B cell (primary cell): ENCODE measurements at regions not wholly inside any gene's neighbourhood (a gene's known extent, or its start where the extent isn't known, plus 50 kb on each side); places are given as distances from the start of the nearest gene placed in this dataset.

Experiments used
- ATAC-seq: fragments of 200-7000 bp; cut with Tn5 transposase; one replicate; pipeline ENCODE4 v1.10.0; 2021; ENCODE audit warnings: low read depth, mild to moderate bottlenecking, moderate number of reproducible peaks, moderate library complexity
- CTCF ChIA-PET: fragments of 350-600 bp; sonication (Branson Sonifier 250); formaldehyde crosslinking; loops from one replicate; lab custom pipeline; 2021; ENCODE audit warnings: antibody characterized with exemption, inconsistent platforms; lab: Charles Lee
- POLR2A ChIA-PET: fragments of 350-600 bp; sonication (Branson Sonifier 250); formaldehyde crosslinking; loops from one replicate; lab custom pipeline; 2021; ENCODE audit warnings: antibody characterized with exemption; lab: Charles Lee
- DNase-seq: peaks from one replicate; pipeline ENCODE4 v3.0.0; 2013
- H2AFZ ChIP-seq: 2 replicates; pipeline ENCODE4 v1.6.1; 2012; ENCODE audit warnings: mild to moderate bottlenecking, low read depth, low read length; ENCODE audit not compliant: insufficient read depth, poor library complexity, severe bottlenecking
- H3K27ac ChIP-seq, 2 donors: 1 replicate in 1 of 2; 2 replicates in 1 of 2; pipeline ENCODE4 v1.5.1; 2012 to 2013; ENCODE audit warnings: low read length in 2 of 2, mild to moderate bottlenecking in 2 of 2, moderate library complexity in 1 of 2
- H3K27me3 ChIP-seq, 4 experiments: fragments of 200-600 bp in 1 of 4; sonication (generic) in 1 of 4; replicated peaks in 1 of 4; 1 replicate in 2 of 4; 2 replicates in 2 of 4; pipeline versions ENCODE4 v1.6.1 to v1.7.0; 2013 to 2016; ENCODE audit warnings: low read length in 3 of 4, mild to moderate bottlenecking in 2 of 4, mixed read lengths in 1 of 4, moderate library complexity in 1 of 4; ENCODE audit not compliant: insufficient read depth in 4 of 4, control insufficient read depth in 3 of 4; ENCODE audit errors: control extremely low read depth in 1 of 4
- H3K36me3 ChIP-seq, 2 experiments: replicated peaks in 1 of 2; 1 replicate in 1 of 2; 2 replicates in 1 of 2; pipeline versions ENCODE4 v1.6.1 to v1.7.1; 2013; ENCODE audit warnings: low read length in 1 of 2; ENCODE audit not compliant: insufficient read depth in 2 of 2, control insufficient read depth in 1 of 2; ENCODE audit errors: control extremely low read depth in 1 of 2, extremely low read depth in 1 of 2
- H3K4me1 ChIP-seq, 2 donors: fragments of 200-600 bp in 1 of 2; sonication (generic) in 1 of 2; 1 replicate in 1 of 2; 2 replicates in 1 of 2; pipeline versions ENCODE4 v1.5.1 to v1.6.1; 2013 to 2017; ENCODE audit warnings: low read length in 2 of 2; ENCODE audit not compliant: control insufficient read depth in 2 of 2, insufficient read depth in 2 of 2
- H3K4me2 ChIP-seq: replicated peaks from 2 replicates; pipeline ENCODE3; 2012; ENCODE audit warnings: mild to moderate bottlenecking, low read depth, low read length; ENCODE audit not compliant: poor library complexity, severe bottlenecking
- H3K4me3 ChIP-seq, 5 experiments: fragments of 200-600 bp in 1 of 5; sonication (generic) in 1 of 5; 1 replicate in 3 of 5; 2 replicates in 2 of 5; pipeline versions ENCODE4 v1.5.1 to v1.7.0; 2011 to 2016; ENCODE audit warnings: low read length in 4 of 5, mild to moderate bottlenecking in 4 of 5, low read depth in 2 of 5, control low read depth in 1 of 5, moderate library complexity in 1 of 5; ENCODE audit not compliant: insufficient read depth in 1 of 5; ENCODE audit errors: control extremely low read depth in 1 of 5, extremely low read depth in 1 of 5
- H3K79me2 ChIP-seq: fragments of 200-600 bp; sonication (generic); one replicate; pipeline ENCODE4 v1.6.0; 2016; ENCODE audit warnings: low read length; ENCODE audit not compliant: control insufficient read depth, insufficient read depth
- H3K9ac ChIP-seq: fragments of 200-600 bp; sonication (generic); 2 replicates; pipeline ENCODE4 v1.6.1; 2017; ENCODE audit warnings: mild to moderate bottlenecking, low read length, moderate library complexity
- H3K9me3 ChIP-seq, 3 donors: one replicate each; pipeline versions ENCODE4 v1.6.1 to v1.7.1; 2013; ENCODE audit warnings: low read length in 2 of 3; ENCODE audit not compliant: control insufficient read depth in 2 of 3, insufficient read depth in 1 of 3; ENCODE audit errors: control extremely low read depth in 1 of 3
- H4K20me1 ChIP-seq: 2 replicates; pipeline ENCODE4 v1.6.0; 2012; ENCODE audit warnings: mild to moderate bottlenecking, low read length; ENCODE audit not compliant: insufficient read depth, control insufficient read depth, poor library complexity, severe bottlenecking
- H3K27ac Mint-ChIP-seq: one replicate; pipeline ENCODE4 v1.8.0; 2021; ENCODE audit warnings: mixed read lengths
- H3K27me3 Mint-ChIP-seq: one replicate; pipeline ENCODE4 v1.8.0; 2021; ENCODE audit warnings: mixed read lengths
- H3K4me1 Mint-ChIP-seq: one replicate; pipeline ENCODE4 v1.8.0; 2021; ENCODE audit warnings: mixed read lengths
- H3K4me3 Mint-ChIP-seq: one replicate; pipeline ENCODE4 v1.8.0; 2021; ENCODE audit warnings: mixed read lengths
- H3K9me3 Mint-ChIP-seq: one replicate; pipeline ENCODE4 v1.8.0; 2022; ENCODE audit warnings: mixed read lengths; ENCODE audit not compliant: insufficient read depth
- EZH2 ChIP-seq: IDR thresholded peaks from 2 replicates; pipeline ENCODE4 v1.6.1; 2012; ENCODE audit warnings: borderline replicate concordance, low read depth, mild to moderate bottlenecking, moderate library complexity, low read length; ENCODE audit not compliant: insufficient read depth, poor library complexity, severe bottlenecking
- WGBS: methylation state at CpG from one replicate; pipeline ENCODE4 v1.1.5; 2013; ENCODE audit warnings: missing lambda C conversion rate; ENCODE audit not compliant: insufficient coverage; 5-methylcytosine and 5-hydroxymethylcytosine counted together
- intact Hi-C: fragments of 100-400 bp; cut with micrococcal nuclease; formaldehyde crosslinking; loops from one replicate; pipeline ENCODE4 v1.10.0; 2022
- TF ChIP-seq, protein P1 (sequence below): fragments of 200-600 bp; IDR thresholded peaks from one replicate; pipeline ENCODE4 v1.8.0; 2022; ENCODE audit warnings: antibody characterized with exemption, mild to moderate bottlenecking

DNA sequence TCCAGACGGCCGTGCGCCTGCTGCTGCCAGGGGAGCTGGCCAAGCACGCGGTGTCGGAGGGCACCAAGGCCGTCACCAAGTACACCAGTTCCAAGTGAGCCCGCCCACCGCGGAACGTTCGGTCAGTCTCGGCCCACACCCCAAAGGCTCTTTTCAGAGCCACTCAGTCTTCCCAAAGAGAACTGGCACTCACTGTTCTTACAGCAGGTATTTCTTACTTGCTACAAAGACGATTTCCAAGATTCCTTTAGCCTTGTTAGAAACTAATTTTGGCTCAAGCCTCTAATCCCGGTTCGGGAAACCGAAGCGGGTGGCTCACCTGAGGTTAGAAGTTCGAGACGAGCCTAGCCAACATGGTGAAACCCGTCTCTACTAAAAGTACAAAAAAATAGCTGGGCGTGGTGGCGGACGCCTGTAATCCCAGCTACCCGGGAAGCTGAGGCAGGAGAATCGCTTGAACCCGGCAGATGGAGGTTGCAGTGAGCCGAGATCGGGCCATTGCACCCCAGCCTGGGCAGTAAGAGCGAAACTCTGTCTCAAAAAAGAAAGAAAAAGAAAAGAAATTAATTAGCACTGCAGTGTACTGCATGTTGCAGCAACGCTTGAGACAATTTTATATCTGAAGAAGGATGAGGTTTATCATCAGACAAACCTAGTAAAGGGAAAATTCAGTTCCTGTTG is 73.1 kb downstream of the OR2B2 start:
- no peaks in the 10 kb centered on the region for H4K20me1 ChIP-seq
- ATAC-seq (peak; percentile 3), DNase-seq (peak; percentile 70)
- peaks cover 28% of the 10 kb centered on the region in 2 donors for H3K4me1 ChIP-seq
- H3K79me2 ChIP-seq: peaks cover 23% of the 10 kb centered on the region
- Mint-ChIP-seq H3K4me1 (peaks cover 15% of the 10 kb centered on the region), H3K27me3 (no peaks in the 10 kb centered on the region), H3K27ac (peak overlapping the region; percentile 28), H3K4me3 (no peak overlapping the region), H3K9me3 (no peaks in the 10 kb centered on the region)
- peak overlapping the region; percentile 94 to 96 for H3K27ac ChIP-seq
- ChIA-PET CTCF (interaction anchor here (0.7 to 5.7 kb wide), 10 partner anchors 14 to 1807 kb away, joined by 3 to 43 read pairs (median 11); a partner anchor contains a TSS), POLR2A (interaction anchor here (0.6 to 5.0 kb wide), 15 partner anchors 16 to 1818 kb away, joined by 3 to 166 read pairs (median 26); a partner anchor contains a TSS)
- peaks cover 0 to 4% (median 0%) of the 10 kb centered on the region in 4 experiments for H3K27me3 ChIP-seq
- WGBS: under 1% methylated on average over 29 of the region's 31 CpGs
- peak overlapping the region; percentile 81 to 95 (median 83) for H3K4me3 ChIP-seq
- H3K36me3 ChIP-seq: no peaks in the 10 kb centered on the region
- TF ChIP-seq, protein P1, sequence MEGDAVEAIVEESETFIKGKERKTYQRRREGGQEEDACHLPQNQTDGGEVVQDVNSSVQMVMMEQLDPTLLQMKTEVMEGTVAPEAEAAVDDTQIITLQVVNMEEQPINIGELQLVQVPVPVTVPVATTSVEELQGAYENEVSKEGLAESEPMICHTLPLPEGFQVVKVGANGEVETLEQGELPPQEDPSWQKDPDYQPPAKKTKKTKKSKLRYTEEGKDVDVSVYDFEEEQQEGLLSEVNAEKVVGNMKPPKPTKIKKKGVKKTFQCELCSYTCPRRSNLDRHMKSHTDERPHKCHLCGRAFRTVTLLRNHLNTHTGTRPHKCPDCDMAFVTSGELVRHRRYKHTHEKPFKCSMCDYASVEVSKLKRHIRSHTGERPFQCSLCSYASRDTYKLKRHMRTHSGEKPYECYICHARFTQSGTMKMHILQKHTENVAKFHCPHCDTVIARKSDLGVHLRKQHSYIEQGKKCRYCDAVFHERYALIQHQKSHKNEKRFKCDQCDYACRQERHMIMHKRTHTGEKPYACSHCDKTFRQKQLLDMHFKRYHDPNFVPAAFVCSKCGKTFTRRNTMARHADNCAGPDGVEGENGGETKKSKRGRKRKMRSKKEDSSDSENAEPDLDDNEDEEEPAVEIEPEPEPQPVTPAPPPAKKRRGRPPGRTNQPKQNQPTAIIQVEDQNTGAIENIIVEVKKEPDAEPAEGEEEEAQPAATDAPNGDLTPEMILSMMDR: no peak
- no peak for TF ChIP-seq EZH2
- intact Hi-C loops: loop anchor here (1.0 to 10.0 kb wide), 11 partner anchors 14 to 1877 kb away; partner anchors contain the start of gene TRIM38
- peak overlapping the region; percentile 66 for H2AFZ ChIP-seq
- H3K9ac ChIP-seq: peak overlapping the region; percentile 88
- peak overlapping the region; percentile 75 for H3K4me2 ChIP-seq
- no peaks in the 10 kb centered on the region for H3K9me3 ChIP-seq
